ENCODE measurements at regions not wholly inside any gene's neighbourhood (a gene's known extent, or its start where the extent isn't known, plus 50 kb on each side); places are given as distances from the start of the nearest gene placed in this dataset.

DNA sequence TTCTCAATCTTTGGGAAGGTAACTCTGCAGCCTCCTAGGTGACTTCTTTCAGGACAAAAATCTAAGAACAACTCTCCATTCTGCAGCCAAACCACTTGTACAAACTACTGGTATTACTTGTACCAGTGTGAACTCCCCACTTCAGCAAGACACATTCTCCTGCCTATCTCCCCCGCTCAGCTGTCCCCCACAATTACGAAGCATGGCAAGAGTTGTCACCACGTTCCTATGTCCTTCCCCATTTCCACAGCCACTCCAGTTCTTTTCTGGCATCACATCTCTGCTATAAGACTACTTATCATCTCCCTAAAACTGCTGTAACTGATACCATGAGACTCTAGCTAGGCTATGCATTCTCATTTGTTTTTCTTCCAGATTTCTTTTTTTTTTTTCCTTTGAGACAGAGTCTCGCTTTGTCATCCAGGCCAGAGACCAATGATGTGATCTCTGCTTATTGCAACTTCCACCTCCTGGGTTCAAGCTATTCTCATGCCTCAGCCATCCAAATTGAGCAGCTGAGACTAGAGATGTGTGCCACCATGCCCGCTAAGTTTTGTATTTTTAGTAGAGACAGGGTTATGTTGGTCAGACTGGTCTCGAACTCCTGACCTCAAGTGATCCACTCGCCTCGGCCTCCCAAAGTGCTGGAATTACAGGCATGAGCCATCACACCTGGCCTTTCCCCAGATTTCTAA, 71.9 kb upstream of the CDON start:
- TF ChIP-seq CTCF (IDR thresholded peaks at IDR 0.05 in 4 of 5, conservative IDR thresholded peaks at IDR 0.05 in 1 of 5) (no peak), POLR2A (IDR thresholded peaks at IDR 0.05) (no peak)

Measured in gastrocnemius medialis (tissue), 4 donors.